Uterus (tissue), 2 donors: ENCODE measurements at regions not wholly inside any gene's neighbourhood (a gene's known extent, or its start where the extent isn't known, plus 50 kb on each side); places are given as distances from the start of the nearest gene placed in this dataset.

ENCODE experiments used
- POLR2A ChIP-seq, 2 donors: fragments of 450-650 bp; IDR thresholded peaks; one replicate each; pipeline ENCODE4 v1.6.1; 2016; ENCODE audit warnings: antibody characterized with exemption in 2 of 2, mild to moderate bottlenecking in 1 of 2, moderate library complexity in 1 of 2
- TF ChIP-seq, protein P1 (sequence below), 4 experiments: fragments of 200-600 bp in 2 of 4; fragments of 450-650 bp in 2 of 4; sonication (generic) in 2 of 4; IDR thresholded peaks; one replicate each; pipeline ENCODE4 v1.5.1; 2016 to 2019; ENCODE audit warnings: antibody characterized with exemption in 4 of 4, mild to moderate bottlenecking in 2 of 4, moderate library complexity in 1 of 4

DNA sequence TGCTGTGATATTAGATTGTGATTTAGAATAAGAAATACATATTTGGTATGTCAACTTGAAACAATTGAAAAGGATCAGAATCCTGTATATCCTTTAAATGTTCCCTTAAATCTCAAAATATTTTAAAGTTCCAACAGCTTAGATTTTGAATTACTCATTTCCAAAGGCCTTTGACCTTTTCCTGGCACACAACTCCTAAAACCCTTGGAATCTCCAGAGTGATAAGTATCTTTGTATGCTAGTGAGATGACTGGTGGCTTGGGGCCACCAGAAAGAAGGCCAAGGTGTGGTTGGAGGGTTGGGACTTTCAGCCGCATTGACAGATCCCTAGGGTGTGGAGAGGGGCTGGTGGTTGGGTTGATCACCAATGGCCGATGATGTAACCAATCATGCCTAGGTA, 104.7 kb downstream of the YIPF5 start:
- TF ChIP-seq POLR2A (IDR thresholded peaks at IDR 0.05), result no peak
- TF ChIP-seq, protein P1, sequence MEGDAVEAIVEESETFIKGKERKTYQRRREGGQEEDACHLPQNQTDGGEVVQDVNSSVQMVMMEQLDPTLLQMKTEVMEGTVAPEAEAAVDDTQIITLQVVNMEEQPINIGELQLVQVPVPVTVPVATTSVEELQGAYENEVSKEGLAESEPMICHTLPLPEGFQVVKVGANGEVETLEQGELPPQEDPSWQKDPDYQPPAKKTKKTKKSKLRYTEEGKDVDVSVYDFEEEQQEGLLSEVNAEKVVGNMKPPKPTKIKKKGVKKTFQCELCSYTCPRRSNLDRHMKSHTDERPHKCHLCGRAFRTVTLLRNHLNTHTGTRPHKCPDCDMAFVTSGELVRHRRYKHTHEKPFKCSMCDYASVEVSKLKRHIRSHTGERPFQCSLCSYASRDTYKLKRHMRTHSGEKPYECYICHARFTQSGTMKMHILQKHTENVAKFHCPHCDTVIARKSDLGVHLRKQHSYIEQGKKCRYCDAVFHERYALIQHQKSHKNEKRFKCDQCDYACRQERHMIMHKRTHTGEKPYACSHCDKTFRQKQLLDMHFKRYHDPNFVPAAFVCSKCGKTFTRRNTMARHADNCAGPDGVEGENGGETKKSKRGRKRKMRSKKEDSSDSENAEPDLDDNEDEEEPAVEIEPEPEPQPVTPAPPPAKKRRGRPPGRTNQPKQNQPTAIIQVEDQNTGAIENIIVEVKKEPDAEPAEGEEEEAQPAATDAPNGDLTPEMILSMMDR (IDR thresholded peaks at IDR 0.05), result no peak
